Thymus (tissue), 11 donors: ENCODE measurements at regions not wholly inside any gene's neighbourhood (a gene's known extent, or its start where the extent isn't known, plus 50 kb on each side); places are given as distances from the start of the nearest gene placed in this dataset.

Experiments used
- DNase-seq, 9 donors: peaks; one replicate each; pipeline ENCODE4 v3.0.0-alpha.2; 2013; ENCODE audit warnings: low spot score in 9 of 9, low read depth in 6 of 9, missing footprints in 1 of 9
- H3K27ac ChIP-seq, 2 donors: one replicate each; pipeline ENCODE4 v1.5.1; 2013; ENCODE audit warnings: control low read depth in 1 of 2, low read depth in 1 of 2, low read length in 1 of 2, mild to moderate bottlenecking in 1 of 2, moderate library complexity in 1 of 2
- H3K27me3 ChIP-seq, 2 donors: one replicate each; pipeline ENCODE4 v1.5.1; 2013; ENCODE audit warnings: low read length in 1 of 2; ENCODE audit not compliant: control insufficient read depth in 2 of 2, insufficient read depth in 1 of 2
- H3K36me3 ChIP-seq, 2 donors: one replicate each; pipeline ENCODE4 v1.5.1; 2013; ENCODE audit warnings: low read length in 1 of 2, mild to moderate bottlenecking in 1 of 2, moderate library complexity in 1 of 2; ENCODE audit not compliant: control insufficient read depth in 2 of 2, insufficient read depth in 2 of 2
- H3K4me1 ChIP-seq, 2 donors: one replicate each; pipeline ENCODE4 v1.5.1; 2013; ENCODE audit warnings: low read length in 2 of 2; ENCODE audit not compliant: control insufficient read depth in 2 of 2, insufficient read depth in 2 of 2
- H3K4me3 ChIP-seq, 2 donors: one replicate each; pipeline ENCODE4 v1.5.1; 2013; ENCODE audit warnings: low read length in 2 of 2, control low read depth in 1 of 2, mild to moderate bottlenecking in 1 of 2
- H3K9me3 ChIP-seq, 2 donors: one replicate each; pipeline ENCODE4 v1.5.1; 2013; ENCODE audit warnings: low read length in 1 of 2, mild to moderate bottlenecking in 1 of 2; ENCODE audit not compliant: control insufficient read depth in 2 of 2, insufficient read depth in 1 of 2
- WGBS: extraction: QIAGEN DNeasy Blood & Tissue Kit; methylation state at CpG from one replicate; pipeline ENCODE4 v1.1.7; 2013; 5-methylcytosine and 5-hydroxymethylcytosine counted together
- donor health status: healthy.

- Histone ChIP-seq H3K27me3 (no peaks in the 10 kb centered on the region), H3K9me3 (peaks cover 2 to 14% of the 10 kb centered on the region in 2 donors), H3K4me1 (peaks cover 10 to 31% of the 10 kb centered on the region in 2 donors), H3K27ac (peak overlapping the region; percentile 22 to 80), H3K4me3 (no peak overlapping the region), H3K36me3 (peaks cover 0 to 6% of the 10 kb centered on the region in 2 donors)
- 95% methylated on average over 2 of the region's 2 CpGs for WGBS
- DNase-seq = no peak
These were observed 161.3 kb downstream of the UBE2E3 start for GRCh38 chr2:181141676-181142075.

GRCh38 chr2:181142514-181142913 is 162.1 kb downstream of the UBE2E3 start:
- Histone ChIP-seq H3K4me3 (no peak overlapping the region), H3K9me3 (peaks cover 2 to 14% of the 10 kb centered on the region in 2 donors), H3K4me1 (peaks cover 10 to 31% of the 10 kb centered on the region in 2 donors), H3K36me3 (peaks cover 0 to 6% of the 10 kb centered on the region in 2 donors), H3K27ac (peak overlapping the region in 1 of 2 donors; percentile 44), H3K27me3 (no peaks in the 10 kb centered on the region)
- WGBS = 77% methylated on average over 4 of the region's 4 CpGs
- DNase-seq = peak in 1 of 9 donors; percentile 43

GRCh38 chr2:181143790-181144300 is 163.4 kb downstream of the UBE2E3 start:
- peaks cover 2 to 14% of the 10 kb centered on the region in 2 donors for H3K9me3 ChIP-seq
- H3K4me3 ChIP-seq = no peak overlapping the region
- no peaks in the 10 kb centered on the region for H3K27me3 ChIP-seq
- WGBS = 85% methylated on average over 2 of the region's 2 CpGs
- H3K27ac ChIP-seq = peak overlapping the region in 1 of 2 donors; percentile 57
- peaks cover 0 to 6% of the 10 kb centered on the region in 2 donors for H3K36me3 ChIP-seq
- peak in 4 of 9 donors; percentile 36 to 77 (median 50) for DNase-seq
- peaks cover 10 to 29% of the 10 kb centered on the region in 2 donors for H3K4me1 ChIP-seq

- H3K4me3 ChIP-seq = no peak overlapping the region
- DNase-seq = no peak
- H3K27ac ChIP-seq = no peak overlapping the region
- H3K4me1 ChIP-seq = peaks cover 5 to 21% of the 10 kb centered on the region in 2 donors
- H3K9me3 ChIP-seq = peaks cover 2 to 14% of the 10 kb centered on the region in 2 donors
- 98% methylated on average over 22 of the region's 22 CpGs for WGBS
- peaks cover 0 to 6% of the 10 kb centered on the region in 2 donors for H3K36me3 ChIP-seq
- no peaks in the 10 kb centered on the region for H3K27me3 ChIP-seq
These were observed 165.2 kb downstream of the UBE2E3 start for GRCh38 chr2:181145645-181146044.

- no peaks in the 10 kb centered on the region for H3K27me3 ChIP-seq
- H3K4me1 ChIP-seq = peaks cover 2 to 18% of the 10 kb centered on the region in 2 donors
- H3K9me3 ChIP-seq = peaks cover 2 to 14% of the 10 kb centered on the region in 2 donors
- WGBS = 89% methylated on average over 2 of the region's 2 CpGs
- peaks cover 0 to 6% of the 10 kb centered on the region in 2 donors for H3K36me3 ChIP-seq
- DNase-seq = no peak
- H3K27ac ChIP-seq = no peak overlapping the region
- no peak overlapping the region for H3K4me3 ChIP-seq
These were observed 165.8 kb downstream of the UBE2E3 start for GRCh38 chr2:181146171-181146570.

- H3K27ac ChIP-seq = no peak overlapping the region
- H3K36me3 ChIP-seq = peaks cover 0 to 6% of the 10 kb centered on the region in 2 donors
- H3K4me3 ChIP-seq = no peak overlapping the region
- no peaks in the 10 kb centered on the region for H3K27me3 ChIP-seq
- no peak for DNase-seq
- peaks cover 2 to 14% of the 10 kb centered on the region in 2 donors for H3K9me3 ChIP-seq
- 71% methylated on average over 2 of the region's 2 CpGs for WGBS
- H3K4me1 ChIP-seq = peaks cover 0 to 11% of the 10 kb centered on the region in 2 donors
These were observed 168.7 kb downstream of the UBE2E3 start for GRCh38 chr2:181149056-181149455.

GRCh38 chr2:181152226-181152625 is 171.8 kb downstream of the UBE2E3 start:
- Histone ChIP-seq H3K27ac (no peak overlapping the region), H3K27me3 (no peaks in the 10 kb centered on the region), H3K4me1 (no peaks in the 10 kb centered on the region), H3K36me3 (peaks cover 0 to 4% of the 10 kb centered on the region in 2 donors), H3K9me3 (peaks cover 0 to 2% of the 10 kb centered on the region in 2 donors), H3K4me3 (no peak overlapping the region)
- no peak for DNase-seq

GRCh38 chr2:181152701-181153100 is 172.3 kb downstream of the UBE2E3 start:
- Histone ChIP-seq H3K9me3 (peaks cover 0 to 2% of the 10 kb centered on the region in 2 donors), H3K27me3 (no peaks in the 10 kb centered on the region), H3K36me3 (peaks cover 0 to 4% of the 10 kb centered on the region in 2 donors), H3K27ac (no peak overlapping the region), H3K4me1 (no peaks in the 10 kb centered on the region), H3K4me3 (no peak overlapping the region)
- DNase-seq = no peak
- 70% methylated on average over 2 of the region's 2 CpGs for WGBS

GRCh38 chr2:181153886-181154285 is 173.5 kb downstream of the UBE2E3 start:
- 72% methylated on average over 1 of the region's 1 CpG for WGBS
- H3K4me3 ChIP-seq = no peak overlapping the region
- no peak for DNase-seq
- no peaks in the 10 kb centered on the region for H3K27me3 ChIP-seq
- H3K36me3 ChIP-seq = peaks cover 0 to 4% of the 10 kb centered on the region in 2 donors
- H3K9me3 ChIP-seq = peaks cover 0 to 2% of the 10 kb centered on the region in 2 donors
- no peak overlapping the region for H3K27ac ChIP-seq
- H3K4me1 ChIP-seq = no peaks in the 10 kb centered on the region
